GM19372 (cell line): ENCODE measurements at regions not wholly inside any gene's neighbourhood (a gene's known extent, or its start where the extent isn't known, plus 50 kb on each side); places are given as distances from the start of the nearest gene placed in this dataset.
A peak's percentile ranks its signal among the peaks of the same experiment; 100 is the strongest.
"Not testable (repeated sequence)": the region's sequence is repeated elsewhere in the genome, so short reads cannot be mapped to it uniquely, and the experiment has no call there.

Experiments used
- ATAC-seq: cut with Tn5 transposase; IDR thresholded peaks from one replicate; pipeline ENCODE4 v1.9.1; 2021; ENCODE audit warnings: mild to moderate bottlenecking, low read depth, moderate library complexity; ENCODE audit not compliant: unreplicated experiment

DNA sequence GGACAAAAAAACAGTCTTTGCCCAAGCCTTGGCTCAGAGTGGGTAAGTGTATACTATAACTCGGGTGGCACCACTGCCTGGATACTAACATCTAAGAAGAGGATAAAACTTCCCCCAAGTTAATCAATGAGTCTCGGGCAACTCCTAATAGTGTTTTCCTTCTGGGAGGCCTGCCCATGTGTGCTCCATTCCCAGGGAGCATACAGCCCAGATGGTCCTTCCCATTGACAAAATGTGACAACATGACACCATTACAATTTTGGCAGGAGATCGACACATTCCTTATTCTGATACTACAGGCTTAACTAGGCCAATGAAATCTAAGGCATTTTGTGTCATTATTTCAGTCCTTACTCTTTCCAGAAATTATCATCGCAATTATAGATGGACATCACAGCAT is 52.7 kb upstream of the CRIM1 start:
- ATAC-seq, result no peak

DNA sequence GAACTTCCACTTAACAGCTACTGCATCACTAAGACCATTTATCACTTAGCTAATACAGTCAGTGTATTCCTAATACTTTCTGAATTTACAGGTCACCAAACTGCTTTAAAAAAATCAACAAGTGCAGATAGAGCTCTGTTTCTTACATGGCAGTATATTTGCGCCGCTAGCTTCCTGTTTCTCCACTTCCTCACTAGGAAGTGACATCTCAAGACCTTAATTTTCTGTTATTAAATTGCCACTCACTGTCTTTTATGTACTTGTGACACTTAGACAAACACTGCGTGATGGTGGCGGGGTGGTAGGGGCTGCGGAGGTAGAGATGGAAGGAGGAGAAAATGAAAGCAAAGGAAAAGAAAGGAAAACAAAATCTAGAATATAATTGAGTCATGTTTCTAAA is 53.7 kb upstream of the CRIM1 start:
- ATAC-seq, result no peak

DNA sequence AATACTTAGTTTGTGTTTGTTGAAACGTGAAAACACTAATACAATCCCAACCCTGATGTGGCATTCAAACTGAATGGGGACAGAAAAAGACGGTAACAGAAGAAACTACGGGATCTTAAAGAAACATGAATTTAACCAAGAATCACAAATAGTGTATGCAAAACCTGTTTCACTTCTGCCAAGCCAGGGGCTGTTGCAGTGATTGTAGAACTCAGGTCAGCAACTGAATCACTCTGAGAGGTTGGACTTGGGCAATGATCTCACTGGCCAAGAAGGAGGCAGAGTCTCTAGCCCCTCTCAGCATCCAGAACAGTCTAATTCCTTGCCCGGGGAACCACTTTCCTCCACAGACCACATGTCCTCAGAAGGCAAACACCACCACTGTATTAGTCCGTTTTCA is 54.9 kb upstream of the CRIM1 start:
- ATAC-seq, result peak; percentile 51

DNA sequence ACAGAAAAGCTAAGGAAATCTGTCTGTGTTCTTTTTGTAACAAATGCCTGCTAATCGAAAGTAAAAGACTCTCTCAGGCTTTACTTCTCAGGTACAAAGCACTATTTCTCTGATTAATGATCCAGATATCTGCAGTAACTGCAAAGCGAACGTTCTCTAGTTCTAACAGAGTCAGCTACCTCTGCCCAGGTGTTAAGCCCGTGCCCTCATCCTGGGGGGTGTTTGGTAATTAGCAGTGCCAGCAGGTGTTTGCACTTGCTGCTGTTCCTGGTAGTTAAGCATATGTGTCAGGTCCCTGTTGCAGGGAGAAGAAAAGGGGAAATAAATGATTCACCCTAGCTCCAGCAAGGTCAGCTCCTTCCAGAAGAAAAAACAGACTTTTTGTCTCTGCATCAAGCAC is 58.8 kb upstream of the CRIM1 start:
- ATAC-seq, result no peak

DNA sequence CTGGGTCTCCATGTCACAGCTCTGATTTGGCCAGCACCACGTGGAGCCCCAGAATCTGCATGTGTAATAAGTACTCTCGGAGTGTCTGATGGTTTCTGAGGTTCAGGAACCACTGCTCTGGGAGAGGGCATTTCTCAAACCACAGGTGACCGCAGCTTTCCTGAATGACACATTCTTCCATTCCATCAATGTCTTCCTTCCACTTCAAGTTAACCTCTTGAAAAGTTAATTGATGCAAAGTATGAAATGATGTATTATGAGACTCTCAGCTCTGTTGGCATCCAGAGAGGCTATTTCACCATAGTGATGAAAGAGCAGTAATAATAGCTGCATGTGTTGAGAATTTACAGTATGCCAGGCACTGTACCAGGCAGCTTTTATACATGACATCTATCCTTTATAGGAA is 61.3 kb upstream of the CRIM1 start:
- no peak for ATAC-seq

DNA sequence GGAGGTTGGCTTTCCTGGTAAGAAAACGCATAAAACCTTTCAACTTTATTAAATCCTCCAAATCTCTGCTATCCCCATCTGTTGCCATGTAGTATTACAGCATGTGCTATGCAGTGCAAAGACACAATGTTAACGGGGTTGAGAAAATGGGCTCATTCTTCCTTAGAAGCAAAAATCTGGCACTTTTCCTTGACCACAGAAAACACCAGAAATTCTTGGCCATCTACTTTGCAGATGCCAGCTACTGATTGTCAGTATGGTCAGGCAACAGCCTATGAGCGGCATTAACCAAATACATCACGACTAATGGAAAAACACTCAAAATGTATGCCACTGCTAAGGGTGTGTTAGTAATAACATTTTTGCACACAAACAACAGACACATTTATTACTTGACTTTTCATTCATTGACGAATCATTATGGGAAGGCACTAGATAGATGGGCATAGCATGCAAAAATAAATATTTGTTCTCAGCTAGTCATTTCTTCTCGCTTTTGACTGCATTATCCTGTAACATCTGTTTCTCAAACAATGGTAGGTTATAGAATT is 65.2 kb upstream of the CRIM1 start:
- no peak for ATAC-seq

DNA sequence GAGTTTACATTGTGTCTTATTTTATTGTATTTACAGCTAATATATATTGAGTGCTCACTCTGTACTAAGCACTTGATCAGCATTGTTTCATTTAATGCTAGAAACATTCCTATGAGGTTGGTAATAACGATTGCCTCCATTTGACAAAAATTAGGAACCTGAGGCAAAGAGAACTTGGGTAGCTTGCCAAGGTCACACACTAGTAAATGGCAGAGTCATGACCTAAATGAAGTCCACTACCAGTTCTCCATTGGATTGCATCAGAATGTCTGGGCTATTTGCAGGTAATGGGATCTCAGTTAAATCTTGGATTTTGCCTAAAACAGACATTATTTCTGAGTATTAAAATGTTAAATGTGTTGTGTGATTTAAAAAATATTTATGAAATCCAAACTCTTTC is 65.8 kb upstream of the CRIM1 start:
- ATAC-seq, result no peak

DNA sequence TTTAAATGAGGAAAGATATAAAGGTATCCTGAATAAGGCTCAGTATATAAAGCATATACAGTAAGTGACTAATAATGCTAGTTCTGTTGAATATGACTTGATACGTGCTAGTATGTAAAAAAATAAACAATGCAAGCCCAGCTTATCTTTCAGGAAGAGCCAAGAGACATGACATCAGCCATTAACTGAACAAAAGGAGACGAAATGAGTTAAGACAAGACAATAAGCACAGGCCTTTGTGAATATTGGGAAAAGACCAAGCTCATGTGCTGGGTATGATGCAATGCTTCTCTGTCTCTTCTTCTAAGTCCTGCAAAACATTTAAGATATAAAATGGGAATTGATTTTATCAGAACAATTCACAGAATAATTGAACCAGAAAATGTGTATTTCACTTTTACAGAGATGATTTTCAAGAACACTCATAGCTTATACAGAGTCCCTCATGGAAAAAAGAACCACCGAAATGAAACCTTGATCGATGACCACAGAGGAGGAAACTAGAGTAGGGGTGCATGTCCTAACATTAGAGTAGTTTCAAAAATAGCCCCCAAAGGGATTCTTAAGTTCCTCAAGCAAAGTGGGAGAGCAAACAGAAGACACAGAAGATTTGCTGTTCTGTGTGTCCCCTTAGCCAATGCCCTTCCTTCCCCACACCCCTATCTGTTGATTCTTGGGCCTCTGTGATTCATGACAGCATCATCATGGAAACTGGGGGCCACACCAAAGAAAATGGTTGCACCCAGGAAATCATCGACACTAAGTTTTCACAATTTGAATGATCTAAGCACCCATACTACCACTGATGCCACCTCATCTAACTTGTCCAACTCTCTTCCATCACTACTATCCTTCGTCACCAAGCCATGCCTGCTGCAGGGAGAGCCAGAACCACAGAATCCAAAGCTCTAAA is 68.0 kb upstream of the CRIM1 start:
- peak; percentile 61 for ATAC-seq

DNA sequence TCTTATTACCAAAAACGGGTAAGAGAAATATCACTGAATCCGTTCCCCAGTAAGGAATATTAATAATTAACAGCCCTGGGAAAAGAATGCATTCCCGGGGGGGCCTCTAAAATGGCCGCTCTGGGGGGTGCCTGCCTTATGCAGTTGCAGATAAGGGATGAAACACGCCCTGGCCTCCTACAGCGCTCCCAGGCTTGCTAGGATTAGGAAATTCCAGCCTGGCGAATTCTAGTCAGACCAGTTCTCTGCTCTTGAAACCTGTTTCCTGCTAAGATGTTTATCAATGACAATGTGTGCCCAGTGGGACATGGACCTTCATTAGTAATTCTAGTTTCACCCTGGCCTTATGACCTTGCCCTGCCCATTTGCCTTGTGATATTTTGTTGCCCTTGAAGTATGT is 76.1 kb upstream of the CRIM1 start:
- not testable (repeated sequence) for ATAC-seq

DNA sequence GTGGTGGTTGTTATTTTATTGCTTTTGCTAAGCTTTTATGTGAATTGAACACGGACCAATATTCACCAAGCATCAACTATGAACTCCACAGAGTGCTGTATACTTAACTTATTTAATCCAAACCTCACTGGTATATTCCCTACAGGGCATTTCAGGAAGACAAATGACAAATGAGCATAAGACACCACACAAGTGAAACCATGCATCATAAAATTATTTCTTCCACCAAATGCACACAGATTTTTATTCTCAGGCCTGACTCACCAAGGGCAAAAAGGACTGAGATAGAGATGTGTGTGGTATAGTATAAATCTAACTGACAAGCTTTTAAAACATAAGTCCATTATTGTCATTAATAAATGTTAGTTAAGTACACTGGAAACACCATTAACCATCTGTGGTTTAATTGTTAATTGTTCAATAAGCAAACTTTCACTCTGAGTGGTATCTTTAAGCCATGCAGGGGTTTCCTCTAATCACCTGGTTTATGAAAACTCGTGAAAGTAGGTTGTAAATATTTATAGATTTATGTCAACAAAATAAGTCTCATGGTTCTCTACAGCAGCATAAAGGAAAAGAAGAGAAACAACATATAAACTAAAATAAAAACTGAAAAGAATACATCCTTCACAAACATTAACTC is 77.6 kb upstream of the CRIM1 start:
- no peak for ATAC-seq

DNA sequence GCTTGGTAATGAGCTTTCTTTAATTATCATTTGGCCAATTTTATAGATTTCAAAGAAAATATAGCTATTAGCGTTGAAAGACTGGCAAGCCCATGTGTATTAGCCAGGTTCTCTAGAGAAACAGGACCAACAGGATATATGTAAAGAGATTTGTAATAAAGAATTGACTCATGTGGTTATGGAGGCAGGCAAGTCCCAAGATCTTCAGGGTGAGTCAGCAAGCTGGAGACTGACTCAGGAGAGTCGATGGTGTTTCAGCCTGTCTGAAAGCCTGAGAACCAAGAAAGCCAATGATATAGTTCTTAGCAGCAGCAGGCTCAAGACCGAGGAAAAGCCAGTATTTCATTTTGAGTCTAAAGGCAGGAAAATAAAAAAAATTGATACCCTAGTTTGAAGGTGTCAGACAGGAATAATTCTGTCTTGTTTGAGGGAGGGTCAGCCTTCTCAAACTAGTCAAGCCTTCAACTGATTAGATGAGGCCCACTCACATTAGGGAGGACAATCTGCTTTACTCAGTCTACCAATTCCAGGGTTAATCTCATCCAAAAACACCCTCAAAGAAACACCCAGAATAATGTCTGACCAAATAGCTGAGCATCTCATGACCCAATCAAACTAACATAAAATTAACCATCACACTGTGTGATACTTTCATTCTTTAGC is 78.3 kb upstream of the CRIM1 start:
- ATAC-seq, result no peak

DNA sequence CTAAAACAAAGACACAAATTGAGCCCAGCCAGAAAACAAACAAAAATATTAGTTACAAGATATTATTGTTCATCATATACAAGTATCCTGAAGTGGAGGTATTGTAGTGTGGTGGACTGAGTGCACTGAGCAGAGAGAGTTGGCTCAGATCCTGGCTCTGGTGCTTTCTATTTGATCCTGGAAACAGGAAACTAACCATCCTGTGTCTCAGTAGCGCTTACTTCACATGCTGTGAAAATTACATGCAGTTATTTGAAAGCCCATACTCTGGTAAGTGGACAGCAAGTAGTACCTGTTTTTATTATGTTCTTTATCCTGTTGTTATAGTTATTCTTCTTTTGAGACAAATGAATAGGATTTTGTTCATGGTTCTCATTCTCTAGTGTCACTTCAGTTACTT is 84.3 kb upstream of the CRIM1 start:
- ATAC-seq, result no peak

DNA sequence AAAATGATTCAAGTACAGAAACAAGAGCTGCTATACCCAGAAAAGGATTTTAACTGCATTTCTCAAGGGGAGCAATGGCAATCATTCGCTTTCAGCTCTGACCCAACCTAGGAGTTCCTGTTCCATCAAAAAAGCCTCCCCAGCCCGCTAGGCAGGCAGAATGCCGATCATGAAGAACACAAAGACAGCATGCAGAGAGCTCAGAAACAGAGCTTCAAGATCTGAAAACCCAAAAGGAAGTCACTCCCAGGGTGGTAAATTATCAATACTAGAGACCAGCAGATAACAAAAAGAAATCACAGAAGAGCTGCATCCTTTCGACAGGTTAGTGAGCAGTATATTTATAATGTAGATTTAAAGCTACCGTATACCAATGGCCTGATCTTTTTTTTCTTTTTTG is 84.8 kb upstream of the CRIM1 start:
- ATAC-seq, result no peak

DNA sequence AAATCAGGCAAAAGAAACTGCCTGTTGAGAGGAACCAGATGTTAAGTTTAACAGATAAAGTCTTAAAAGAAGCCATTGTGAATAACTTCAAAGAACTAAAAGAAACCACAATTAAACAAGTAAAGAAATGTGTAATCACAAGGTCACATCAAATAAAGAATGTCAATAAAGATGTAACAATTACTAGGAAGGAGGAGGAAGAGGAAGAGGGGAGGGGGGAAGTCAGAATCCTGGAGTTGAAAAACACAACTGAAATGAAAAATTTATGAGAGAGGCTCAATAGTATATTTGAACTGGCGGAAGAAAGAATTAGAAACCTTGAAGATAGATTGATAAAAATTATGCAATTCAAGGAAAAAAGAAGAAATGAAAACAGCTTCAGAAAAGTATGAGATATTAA is 88.4 kb upstream of the CRIM1 start:
- ATAC-seq, result no peak

DNA sequence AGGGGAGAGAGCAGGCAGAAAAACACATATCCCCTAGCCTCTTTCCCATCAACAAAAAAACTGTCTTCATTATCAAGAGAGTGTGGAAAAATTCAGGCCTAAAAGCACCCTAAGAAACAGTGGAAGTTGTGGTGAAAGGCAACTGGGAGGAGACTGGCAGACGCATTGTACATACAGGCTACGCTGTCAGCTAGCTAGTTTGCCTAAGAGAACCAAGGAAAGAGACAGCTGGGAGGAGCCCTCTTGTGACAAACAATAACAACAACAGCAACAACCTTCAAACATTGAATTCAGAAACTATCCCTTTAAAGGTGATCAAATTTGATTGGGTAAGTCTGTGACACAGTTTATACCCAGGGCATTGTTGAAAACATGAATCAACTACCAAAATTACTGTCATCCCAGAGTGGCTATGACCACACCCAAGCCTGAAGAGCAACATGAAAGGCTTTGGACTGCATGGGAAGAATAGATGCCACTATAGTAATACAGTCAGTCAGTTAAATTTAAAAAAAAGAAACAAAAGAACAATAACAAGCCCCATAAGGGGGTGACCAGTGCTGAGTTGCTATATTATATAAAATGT is 88.9 kb upstream of the CRIM1 start:
- ATAC-seq, result no peak

DNA sequence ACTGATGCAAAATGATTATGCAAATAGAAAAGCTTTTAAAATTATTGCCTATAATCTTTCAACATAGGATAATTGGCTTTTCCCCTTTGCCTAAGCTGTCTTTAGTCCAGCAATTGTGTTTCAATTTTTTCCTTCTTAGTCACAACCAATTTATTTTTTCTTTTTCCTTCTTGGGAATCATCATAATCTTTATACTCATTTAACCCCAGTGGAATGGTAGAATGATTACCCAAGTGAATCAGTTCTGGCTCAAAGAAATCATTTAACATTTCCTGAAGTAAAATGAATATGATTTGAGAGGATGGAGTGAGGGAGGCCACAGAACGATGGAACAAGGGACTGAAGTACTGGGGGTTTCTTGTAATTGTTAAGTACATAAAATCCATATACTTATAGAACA is 93.0 kb upstream of the CRIM1 start:
- no peak for ATAC-seq

DNA sequence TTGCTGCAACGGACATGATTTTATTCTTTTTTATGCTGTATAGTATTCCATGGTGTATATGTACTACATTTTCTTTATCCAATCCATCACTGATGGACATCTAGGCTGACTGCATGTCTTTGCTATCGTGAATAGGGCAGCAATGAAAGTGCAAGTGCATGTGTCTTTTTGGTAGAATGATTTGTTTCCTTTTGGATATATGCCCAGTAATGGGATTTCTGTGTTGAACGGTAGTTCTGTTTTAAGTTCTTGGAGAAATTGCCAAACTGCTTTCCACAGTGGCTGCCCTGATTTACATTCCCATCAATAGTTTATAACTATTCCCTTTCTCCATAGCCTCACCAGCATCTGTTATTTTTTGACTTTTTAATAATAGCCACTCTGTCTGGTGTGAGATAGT is 99.7 kb upstream of the CRIM1 start:
- ATAC-seq, result no peak

DNA sequence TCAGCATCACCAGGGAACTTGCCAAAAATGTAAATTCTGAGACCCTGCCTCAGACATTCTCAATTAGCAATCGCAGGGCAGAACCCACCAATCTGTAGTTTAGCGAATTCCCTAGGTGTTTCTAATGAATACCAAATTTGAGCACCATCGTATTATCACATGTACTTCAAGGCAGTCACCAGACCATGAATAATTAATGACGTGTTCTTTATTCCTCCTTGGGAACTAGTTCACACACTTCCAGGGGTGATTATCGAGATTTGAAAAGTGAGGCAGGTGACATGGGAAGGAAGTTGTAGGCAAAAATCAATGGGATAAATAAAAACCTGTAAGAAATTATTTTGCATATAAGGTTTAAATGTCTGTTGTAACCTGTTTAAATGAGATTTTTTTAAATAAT is 102.5 kb upstream of the CRIM1 start:
- ATAC-seq, result no peak

DNA sequence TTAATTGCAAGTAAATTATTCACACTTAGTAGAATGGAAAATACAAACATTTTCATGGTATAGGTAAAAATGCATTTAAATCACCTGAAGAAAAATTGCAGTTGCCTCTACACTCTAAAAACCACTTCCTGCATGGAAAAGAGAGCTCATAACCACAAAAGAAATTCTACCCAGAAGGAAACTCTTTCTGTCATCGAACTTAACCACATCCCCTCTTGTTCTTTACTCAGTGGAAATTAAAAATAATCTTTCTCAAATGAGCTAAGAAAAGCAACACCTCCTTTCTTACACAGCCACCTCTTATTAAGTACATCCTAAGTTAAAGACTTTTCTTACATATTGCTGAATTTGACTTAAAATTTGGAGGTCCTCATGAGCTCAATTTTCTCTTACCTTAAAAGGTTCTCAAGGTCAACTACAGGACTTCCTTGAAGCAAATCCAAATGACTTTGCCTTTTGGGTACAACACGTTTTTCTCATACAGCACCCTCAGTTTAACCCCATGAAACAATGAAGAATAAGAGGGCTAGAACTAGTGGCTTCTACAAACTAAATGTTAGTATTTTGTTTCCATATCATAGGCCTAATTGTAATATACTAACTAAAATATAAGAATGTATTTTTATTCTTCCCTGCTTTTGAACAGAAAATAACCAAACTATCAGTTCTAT is 109.1 kb upstream of the CRIM1 start:
- peak; percentile 79 for ATAC-seq

DNA sequence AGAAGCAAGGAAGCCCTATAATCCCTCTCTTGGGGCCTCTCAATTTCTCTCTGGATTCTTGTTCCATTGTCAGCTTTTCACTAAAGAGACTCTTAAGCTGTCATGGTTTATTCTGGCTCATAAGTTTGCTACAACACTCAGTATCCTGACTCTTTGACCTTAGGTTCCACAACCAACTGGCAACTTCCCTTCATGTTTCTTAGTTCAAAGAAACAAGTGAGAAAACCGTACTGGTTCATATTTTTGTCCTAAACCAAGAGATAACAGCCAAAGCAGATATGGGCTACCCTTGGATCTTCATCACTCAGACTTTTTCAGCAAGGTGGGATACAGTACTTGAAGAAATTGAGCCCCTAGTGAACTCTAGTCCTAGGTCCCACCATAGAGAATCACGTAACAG is 109.9 kb upstream of the CRIM1 start:
- ATAC-seq, result no peak
